ENCODE measurements at regions not wholly inside any gene's neighbourhood (a gene's known extent, or its start where the extent isn't known, plus 50 kb on each side); places are given as distances from the start of the nearest gene placed in this dataset.

- Histone ChIP-seq H3K27ac (ENCODE audit: low read depth in 1 of 2, low read length in 2 of 2) (no peak overlapping the region), H3K4me1 (ENCODE audit: insufficient read depth, low read length) (no peaks in the 10 kb centered on the region), H3K36me3 (ENCODE audit: insufficient read depth, low read length) (no peaks in the 10 kb centered on the region), H3K4me3 (ENCODE audit: low read length) (no peak overlapping the region), H3K27me3 (ENCODE audit: control insufficient read depth in 1 of 2, insufficient read depth in 2 of 2, low read length in 2 of 2) (no peaks in the 10 kb centered on the region), H3K9me3 (ENCODE audit: control insufficient read depth in 1 of 2, insufficient read depth in 1 of 2, low read length in 2 of 2) (no peaks in the 10 kb centered on the region)
- Mint-ChIP-seq H3K27ac (no peak overlapping the region), H3K4me3 (no peak overlapping the region), H3K9me3 (peaks cover 6% of the 10 kb centered on the region), H3K4me1 (ENCODE audit: low read depth) (no peaks in the 10 kb centered on the region), H3K36me3 (ENCODE audit: low read depth) (no peaks in the 10 kb centered on the region), H3K27me3 (no peaks in the 10 kb centered on the region)
- TF ChIP-seq CTCF (IDR thresholded peaks at IDR 0.05), result no peak
- CTCF ChIA-PET, result no interaction called here
- POLR2A ChIA-PET, result no interaction called here
- intact Hi-C loops (cut with DNase I, micrococcal nuclease), result no loop called here
- DNase-seq, result no peak
- no peak for ATAC-seq (ENCODE audit: poor library complexity)
Observed at GRCh38 chr10:57513637-57514036, 754.1 kb downstream of the IPMK start.

GRCh38 chr10:57507788-57508187 lies 759.9 kb downstream of the IPMK start:
- Histone ChIP-seq H3K4me3 (ENCODE audit: low read length) (no peak overlapping the region), H3K9me3 (ENCODE audit: control insufficient read depth in 1 of 2, insufficient read depth in 1 of 2, low read length in 2 of 2) (peaks cover 0 to 15% of the 10 kb centered on the region in 2 experiments), H3K4me1 (ENCODE audit: insufficient read depth, low read length) (no peaks in the 10 kb centered on the region), H3K27ac (ENCODE audit: low read depth in 1 of 2, low read length in 2 of 2) (no peak overlapping the region), H3K36me3 (ENCODE audit: insufficient read depth, low read length) (no peaks in the 10 kb centered on the region), H3K27me3 (ENCODE audit: control insufficient read depth in 1 of 2, insufficient read depth in 2 of 2, low read length in 2 of 2) (no peaks in the 10 kb centered on the region)
- no peak for TF ChIP-seq CTCF (IDR thresholded peaks at IDR 0.05)
- Mint-ChIP-seq H3K36me3 (ENCODE audit: low read depth) (no peaks in the 10 kb centered on the region), H3K9me3 (peaks cover 6% of the 10 kb centered on the region), H3K27me3 (no peaks in the 10 kb centered on the region), H3K27ac (no peak overlapping the region), H3K4me3 (no peak overlapping the region), H3K4me1 (ENCODE audit: low read depth) (no peaks in the 10 kb centered on the region)
- DNase-seq (no peak), ATAC-seq (ENCODE audit: poor library complexity) (no peak)
- intact Hi-C loops (cut with DNase I, micrococcal nuclease), result no loop called here
- ChIA-PET CTCF (no interaction called here), POLR2A (no interaction called here)

GRCh38 chr10:57506414-57507094 lies 761.1 kb downstream of the IPMK start:
- POLR2A ChIA-PET, result no interaction called here
- no peak for ATAC-seq (ENCODE audit: poor library complexity)
- Mint-ChIP-seq H3K27ac (no peak overlapping the region), H3K4me1 (ENCODE audit: low read depth) (no peaks in the 10 kb centered on the region), H3K36me3 (ENCODE audit: low read depth) (no peaks in the 10 kb centered on the region), H3K27me3 (no peaks in the 10 kb centered on the region), H3K4me3 (no peak overlapping the region), H3K9me3 (peaks cover 4% of the 10 kb centered on the region)
- Histone ChIP-seq H3K27me3 (ENCODE audit: control insufficient read depth in 1 of 2, insufficient read depth in 2 of 2, low read length in 2 of 2) (no peaks in the 10 kb centered on the region), H3K9me3 (ENCODE audit: control insufficient read depth in 1 of 2, insufficient read depth in 1 of 2, low read length in 2 of 2) (peaks cover 0 to 15% of the 10 kb centered on the region in 2 experiments), H3K4me3 (ENCODE audit: low read length) (no peak overlapping the region), H3K4me1 (ENCODE audit: insufficient read depth, low read length) (no peaks in the 10 kb centered on the region), H3K27ac (ENCODE audit: low read depth in 1 of 2, low read length in 2 of 2) (no peak overlapping the region), H3K36me3 (ENCODE audit: insufficient read depth, low read length) (no peaks in the 10 kb centered on the region)
- no peak for DNase-seq
- intact Hi-C loops (cut with DNase I, micrococcal nuclease), result no loop called here
- CTCF ChIA-PET, result no interaction called here
- TF ChIP-seq CTCF (IDR thresholded peaks at IDR 0.05), result no peak

Measured in CD4-positive, alpha-beta T cell (primary cell).